GM19395 (cell line): ENCODE measurements at regions not wholly inside any gene's neighbourhood (a gene's known extent, or its start where the extent isn't known, plus 50 kb on each side); places are given as distances from the start of the nearest gene placed in this dataset.
"Not testable (repeated sequence)": the region's sequence is repeated elsewhere in the genome, so short reads cannot be mapped to it uniquely, and the experiment has no call there.

ENCODE experiments used
- ATAC-seq: cut with Tn5 transposase; IDR thresholded peaks from one replicate; pipeline ENCODE4 v1.9.1; 2021; ENCODE audit warnings: mild to moderate bottlenecking, moderate library complexity; ENCODE audit not compliant: unreplicated experiment

DNA sequence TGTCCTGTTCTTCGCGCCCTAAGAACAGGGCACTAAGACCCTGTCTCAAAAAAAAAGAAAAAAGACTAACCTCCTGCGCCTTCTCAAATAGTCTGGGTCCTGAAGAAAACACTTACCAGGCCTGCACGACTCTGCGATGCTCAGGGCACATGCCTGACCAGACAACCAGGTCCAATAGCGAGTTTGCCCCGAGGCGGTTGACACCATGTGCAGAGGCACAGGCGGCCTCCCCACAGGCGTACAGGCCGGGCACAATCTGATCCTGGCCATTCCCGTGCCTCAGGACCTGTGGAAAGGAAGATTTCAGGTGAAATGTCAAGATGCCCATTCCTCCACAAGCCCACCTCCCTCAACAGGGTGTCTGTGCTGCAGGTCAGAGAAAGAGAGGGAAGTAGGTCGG lies 65.9 kb upstream of the TNK2 start:
- not testable (repeated sequence) for ATAC-seq

DNA sequence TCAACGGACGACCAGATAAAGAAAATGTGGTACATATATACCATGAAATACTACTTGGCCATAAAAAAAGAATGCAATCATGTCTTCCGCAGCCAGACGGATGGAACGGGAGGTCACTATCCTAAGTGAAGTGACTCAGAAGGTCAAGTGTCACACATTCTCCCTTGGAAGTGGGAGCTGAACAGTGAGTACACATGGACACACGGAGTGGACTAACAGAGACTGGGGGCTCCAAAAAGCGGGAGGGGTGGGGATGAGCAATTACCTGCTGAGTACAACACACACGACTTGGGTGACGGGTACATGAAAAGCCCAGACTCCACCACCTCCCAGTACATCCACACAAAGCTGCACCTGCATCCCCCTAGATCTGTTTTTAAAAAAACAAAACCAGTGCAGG lies 62.5 kb upstream of the TNK2 start:
- not testable (repeated sequence) for ATAC-seq

DNA sequence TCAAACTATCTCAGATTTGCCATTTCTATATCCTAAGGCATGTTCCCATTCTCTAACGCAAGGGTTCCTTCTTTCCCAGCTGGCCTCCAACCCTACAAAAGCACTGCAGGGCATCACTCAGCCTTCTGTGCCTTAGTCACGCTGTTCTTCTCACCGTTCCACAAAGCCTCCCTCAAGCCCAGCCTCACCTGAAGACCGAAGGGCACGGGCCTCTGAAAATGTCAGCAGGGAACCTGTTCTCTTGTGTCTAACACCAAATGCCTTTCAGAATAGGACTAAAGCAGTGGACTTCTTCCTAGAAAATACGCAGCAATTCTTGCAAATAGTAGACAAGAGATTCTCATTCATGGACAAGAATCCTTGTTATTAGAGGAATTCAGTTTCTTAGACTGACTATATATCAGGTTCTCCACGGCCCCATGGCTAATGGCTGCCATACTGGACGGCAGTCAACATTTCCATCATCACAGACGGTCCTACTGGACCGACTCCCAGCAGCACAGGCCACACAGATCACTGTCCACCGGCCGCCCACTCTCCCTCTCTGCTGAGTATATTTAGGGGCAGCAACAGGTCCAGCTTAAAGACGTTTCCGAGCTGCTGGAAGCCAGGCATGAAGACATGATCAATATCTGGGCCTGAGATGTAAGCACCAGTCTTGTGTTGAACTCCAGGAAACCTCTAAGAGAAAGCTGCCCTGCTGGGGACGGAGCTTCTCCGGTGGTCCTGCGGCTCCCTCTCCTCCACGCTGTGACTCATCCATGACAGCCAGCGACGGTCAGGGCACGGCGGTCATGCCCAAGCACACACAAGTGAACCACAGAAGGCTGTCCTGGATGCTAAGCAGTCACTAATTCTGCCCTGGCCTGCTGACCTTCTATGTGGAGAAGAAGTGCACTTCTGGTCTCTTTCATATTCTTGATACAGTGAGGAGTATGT lies 61.8 kb upstream of the TNK2 start:
- not testable (repeated sequence) for ATAC-seq

DNA sequence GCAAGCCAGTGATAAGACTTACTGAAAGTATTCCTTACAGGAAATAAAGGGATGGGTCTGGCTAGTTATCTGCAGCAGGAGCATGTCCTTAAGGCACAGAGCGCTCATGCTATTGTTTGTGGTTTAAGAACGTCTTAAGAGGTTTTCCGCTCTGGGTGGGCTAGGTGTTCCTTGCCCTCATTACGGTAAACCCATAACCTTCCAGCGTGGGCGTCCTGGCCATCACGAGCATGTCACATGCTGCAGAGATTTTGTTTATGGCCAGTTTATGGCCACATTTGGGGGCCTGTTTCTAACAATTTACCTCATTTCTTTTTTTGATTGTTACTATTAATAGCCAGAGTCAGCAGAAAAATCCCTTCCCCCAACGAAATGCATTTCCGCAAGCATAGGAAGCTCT lies 61.0 kb upstream of the TNK2 start:
- ATAC-seq: not testable (repeated sequence)

DNA sequence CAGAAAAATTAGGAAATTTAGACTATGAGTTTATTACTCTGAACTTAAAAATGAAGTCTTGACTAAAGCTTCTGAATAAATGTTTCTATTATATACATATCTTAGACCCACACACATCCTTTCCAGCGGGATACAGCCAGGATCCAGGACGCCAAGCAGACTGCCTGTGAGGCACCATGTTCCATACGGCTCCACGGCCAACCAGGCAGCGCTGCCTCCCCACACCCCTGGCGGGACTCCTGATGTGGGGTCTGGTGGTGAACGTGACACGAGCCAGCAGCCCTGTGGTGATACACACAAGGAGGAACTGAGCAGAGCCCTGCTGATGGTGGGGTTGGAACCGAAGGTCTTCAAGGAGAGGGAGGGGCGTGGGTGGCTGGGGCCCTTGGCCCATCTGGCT lies 59.8 kb upstream of the TNK2 start:
- ATAC-seq: not testable (repeated sequence)

DNA sequence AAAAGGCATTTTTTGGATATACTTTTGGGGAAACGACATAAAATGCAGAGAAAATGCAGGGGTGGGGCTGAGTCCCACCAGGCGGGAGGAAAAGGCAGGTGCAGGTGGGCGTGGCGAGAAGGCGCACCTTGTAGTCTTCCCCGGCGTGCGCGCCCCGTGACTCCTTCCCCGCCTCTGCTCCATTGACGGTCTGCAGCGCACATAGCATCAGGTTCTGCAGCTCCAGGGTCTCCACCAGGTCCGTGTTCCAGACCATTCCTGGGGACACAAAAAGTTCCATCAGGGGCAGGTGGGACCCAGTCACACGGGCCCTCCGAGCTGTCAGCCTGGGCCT lies 59.0 kb upstream of the TNK2 start:
- not testable (repeated sequence) for ATAC-seq

DNA sequence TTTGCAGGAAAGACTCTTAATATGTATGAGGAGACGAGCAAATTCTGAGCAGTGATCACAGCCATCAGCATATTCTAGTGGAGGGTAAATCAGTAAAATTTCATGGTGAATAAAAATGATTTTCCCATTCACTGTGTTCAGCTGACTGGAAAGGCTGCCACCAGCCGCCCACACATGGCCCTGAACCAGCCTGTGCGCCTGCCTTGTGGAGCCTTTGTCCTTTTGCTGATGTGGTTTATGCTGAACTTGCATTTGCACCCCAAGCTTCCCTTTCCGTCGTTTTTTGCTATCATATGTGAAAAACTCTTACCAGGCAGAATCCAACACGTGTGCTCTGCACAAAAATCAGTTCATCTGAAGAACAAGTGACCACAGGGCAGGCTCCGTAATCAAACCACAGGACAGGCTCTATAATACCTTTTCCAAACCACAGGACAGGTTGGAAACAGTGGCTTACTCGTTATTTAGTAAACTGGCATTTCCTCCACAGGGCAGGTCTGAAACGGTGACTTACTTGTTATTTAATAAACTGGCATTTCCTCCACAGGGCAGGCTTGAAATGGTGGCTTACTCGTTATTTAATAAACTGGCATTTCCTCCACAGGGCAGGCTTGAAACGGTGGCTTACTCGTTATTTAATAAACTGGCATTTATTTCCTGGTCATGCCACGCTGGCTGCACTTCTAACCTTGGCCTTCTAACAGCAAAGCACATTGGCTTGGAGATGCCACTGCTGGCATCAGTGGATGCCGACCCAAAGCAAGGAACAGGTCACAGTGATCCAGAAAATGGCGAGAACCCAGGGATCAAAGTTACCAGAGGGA lies 58.4 kb upstream of the TNK2 start:
- not testable (repeated sequence) for ATAC-seq

DNA sequence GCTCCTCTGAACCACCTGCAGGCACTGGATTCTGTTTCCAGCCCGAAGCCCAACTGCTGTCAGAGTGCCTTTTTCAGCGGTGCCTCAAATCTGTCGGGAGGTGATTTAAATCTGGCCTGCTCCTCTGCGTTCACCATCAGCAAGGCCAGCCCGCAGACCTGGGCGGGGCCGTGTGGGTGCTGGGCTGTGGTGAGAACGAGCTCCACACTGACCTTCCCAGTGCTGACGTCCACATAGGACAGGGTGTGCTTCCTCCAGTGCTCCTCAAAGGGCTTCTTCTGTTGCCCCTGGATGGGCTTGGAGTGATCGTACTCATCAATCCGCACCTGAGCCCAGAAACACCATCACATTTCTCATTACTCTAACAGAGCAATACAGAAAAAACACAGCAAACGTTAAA lies 56.9 kb upstream of the TNK2 start:
- ATAC-seq: not testable (repeated sequence)

DNA sequence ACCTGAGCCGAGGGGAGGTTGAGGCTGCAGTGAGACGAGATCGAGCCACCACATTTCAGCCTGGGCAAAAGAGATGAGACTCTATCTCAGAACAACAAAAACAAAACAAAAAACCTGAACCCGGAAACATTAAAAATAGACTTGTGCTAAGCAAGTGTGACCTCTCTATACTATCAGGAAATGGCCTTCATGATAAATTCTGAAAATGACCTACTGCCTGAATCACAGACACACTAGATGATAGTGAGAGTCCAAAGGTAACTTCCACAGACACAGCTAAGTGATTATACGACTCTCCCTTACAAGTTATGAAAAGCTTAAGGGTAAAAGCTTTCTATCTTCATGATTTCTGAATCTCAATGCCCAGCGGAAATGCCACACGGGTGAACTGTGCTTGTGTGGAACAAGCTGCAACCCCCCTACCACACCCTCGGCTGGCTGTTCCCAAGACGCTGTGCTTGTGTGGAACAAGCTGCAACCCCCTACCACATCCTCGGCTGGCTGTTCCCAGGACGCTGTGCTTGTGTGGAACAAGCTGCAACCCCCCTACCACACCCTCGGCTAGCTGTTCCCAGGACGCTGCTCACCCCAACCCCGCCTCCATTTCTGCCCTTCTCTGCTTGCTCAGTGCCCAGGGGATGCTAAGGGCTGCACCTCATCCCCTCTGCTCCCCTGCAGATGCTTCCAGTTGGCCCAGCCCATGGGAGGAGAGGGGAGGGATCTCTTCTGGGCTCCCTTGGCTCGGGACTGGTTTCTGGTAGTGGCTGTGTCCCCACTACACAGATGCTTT lies 56.2 kb upstream of the TNK2 start:
- ATAC-seq: not testable (repeated sequence)

DNA sequence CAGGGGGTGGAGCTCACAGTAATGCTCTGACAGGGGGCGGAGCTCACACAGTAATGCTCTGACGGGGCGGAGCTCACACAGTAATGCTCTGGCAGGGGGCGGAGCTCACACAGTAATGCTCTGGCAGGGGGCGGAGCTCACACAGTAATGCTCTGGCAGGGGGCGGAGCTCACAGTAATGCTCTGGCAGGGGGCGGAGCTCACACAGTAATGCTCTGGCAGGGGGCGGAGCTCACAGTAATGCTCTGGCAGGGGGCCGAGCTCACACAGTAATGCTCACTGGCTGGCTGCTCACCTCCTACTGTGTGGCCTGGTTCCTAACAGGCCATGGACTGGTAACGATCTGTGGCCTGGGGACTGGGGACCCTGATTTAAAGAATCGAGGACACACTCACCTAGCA lies 53.9 kb upstream of the TNK2 start:
- ATAC-seq: not testable (repeated sequence)

DNA sequence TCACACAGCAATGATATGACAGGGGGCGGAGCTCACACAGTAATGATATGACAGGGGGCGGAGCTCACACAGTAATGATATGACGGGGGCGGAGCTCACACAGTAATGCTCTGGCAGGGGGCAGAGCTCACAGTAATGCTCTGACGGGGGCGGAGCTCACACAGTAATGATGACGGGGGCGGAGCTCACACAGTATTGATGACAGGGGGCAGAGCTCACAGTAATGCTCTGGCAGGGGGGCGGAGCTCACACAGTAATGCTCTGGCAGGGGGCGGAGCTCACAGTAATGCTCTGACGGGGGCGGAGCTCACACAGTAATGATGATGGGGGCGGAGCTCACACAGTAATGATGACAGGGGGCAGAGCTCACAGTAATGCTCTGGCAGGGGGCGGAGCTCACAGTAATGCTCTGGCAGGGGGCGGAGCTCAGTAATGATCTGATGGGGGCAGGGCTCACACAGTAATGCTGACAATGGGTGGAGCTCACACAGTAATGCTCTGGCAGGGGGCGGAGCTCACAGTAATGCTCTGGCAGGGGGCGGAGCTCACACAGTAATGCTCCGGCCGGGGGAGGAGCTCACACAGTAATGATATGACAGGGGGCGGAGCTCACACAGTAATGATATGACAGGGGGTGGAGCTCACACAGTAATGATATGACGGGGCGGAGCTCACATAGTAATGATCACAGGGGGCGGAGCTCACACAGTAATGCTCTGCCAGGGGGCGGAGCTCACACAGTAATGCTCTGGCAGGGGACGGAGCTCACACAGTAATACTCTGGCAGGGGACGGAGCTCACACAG lies 52.8 kb upstream of the TNK2 start:
- not testable (repeated sequence) for ATAC-seq

DNA sequence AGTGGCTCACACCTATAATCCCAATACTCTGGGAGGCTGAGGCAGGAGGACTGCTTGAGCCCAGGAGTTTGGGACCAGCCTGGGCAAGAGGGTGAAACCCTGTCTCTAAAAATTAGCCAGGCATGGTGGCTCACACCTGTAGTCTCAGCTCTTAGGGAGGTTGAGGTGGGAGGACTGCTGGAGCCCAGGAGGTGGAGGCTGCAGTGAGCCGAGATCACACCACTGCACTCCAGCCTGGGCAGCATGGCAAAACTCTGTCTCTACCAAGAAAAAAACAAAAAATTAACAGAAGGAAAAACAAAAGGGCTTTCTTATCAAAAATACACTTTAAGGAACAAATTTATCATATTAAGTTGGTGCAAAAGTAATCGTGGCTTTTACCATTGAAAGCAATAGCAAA lies 51.8 kb upstream of the TNK2 start:
- not testable (repeated sequence) for ATAC-seq

DNA sequence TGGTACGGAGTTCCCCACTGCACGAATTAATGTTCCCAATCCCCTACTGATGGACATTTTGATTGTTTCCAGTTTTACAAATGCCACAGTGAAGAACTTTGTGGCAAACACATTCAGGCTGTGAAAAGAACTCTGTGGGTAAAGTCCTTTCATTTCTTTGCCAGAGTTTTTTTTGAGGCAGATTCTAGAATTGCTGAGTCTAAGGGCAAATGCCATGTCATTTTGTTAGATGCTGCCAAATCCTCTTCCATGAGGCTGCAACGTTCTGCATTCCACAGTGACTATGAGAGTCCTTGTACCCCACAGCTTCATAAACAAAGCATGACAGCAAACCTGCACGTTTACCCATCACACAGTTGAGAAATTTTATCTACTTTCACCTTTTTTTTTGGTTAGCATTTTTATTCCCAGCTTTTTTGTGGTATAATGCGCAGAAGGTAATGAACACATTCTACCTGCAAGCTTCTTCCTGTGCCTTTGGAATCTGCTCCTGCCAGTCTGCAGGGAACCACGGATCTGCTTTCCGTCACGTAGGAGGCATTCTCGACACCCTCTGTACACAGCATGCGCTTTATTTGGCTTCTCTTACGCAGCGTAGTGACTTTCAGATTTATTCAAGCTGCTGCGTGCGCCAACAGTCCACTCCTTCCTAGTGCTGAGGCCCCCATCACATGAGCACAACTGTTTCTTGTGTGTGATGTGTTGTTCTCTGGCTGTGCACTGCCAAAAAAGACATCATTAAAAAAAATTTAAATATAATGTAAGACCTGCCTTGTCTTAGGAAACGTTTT lies 51.2 kb upstream of the TNK2 start:
- ATAC-seq: not testable (repeated sequence)

DNA sequence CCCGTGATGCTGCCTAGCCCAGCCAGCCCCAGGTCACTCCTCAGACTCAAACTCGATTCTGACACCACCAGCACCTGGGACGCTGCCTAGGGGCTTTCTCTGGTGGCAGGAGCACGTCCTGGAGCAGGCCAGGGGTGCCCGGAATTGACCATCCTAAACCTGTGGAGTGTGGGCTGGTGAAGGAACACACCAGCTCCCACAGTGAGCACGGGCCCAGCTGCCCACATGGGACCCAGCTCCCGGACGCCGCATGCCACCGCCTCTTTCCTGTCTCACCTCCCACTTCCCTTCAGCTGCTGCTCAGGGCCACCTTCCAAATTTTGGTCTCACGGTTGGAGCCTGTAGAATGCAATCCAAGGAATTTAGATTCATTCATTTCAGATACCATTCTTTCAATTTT lies 50.4 kb upstream of the TNK2 start:
- not testable (repeated sequence) for ATAC-seq
